H9 (cell line): ENCODE measurements at regions not wholly inside any gene's neighbourhood (a gene's known extent, or its start where the extent isn't known, plus 50 kb on each side); places are given as distances from the start of the nearest gene placed in this dataset.

Source experiments
- DNase-seq: peaks from one replicate; pipeline ENCODE4 v3.0.0-alpha.2; 2017
- H2AFZ ChIP-seq: one replicate; pipeline ENCODE4 v1.6.1; 2013; ENCODE audit warnings: mild to moderate bottlenecking, low read length, control low read depth, moderate library complexity
- H2AK5ac ChIP-seq: 2 replicates; pipeline ENCODE4 v1.6.1; 2013; ENCODE audit warnings: low read length, control low read depth, mixed read lengths; ENCODE audit not compliant: insufficient read length
- H2BK120ac ChIP-seq: one replicate; pipeline ENCODE4 v1.6.1; 2013; ENCODE audit warnings: low read depth, mild to moderate bottlenecking, low read length, control low read depth, inconsistent platforms; ENCODE audit not compliant: poor library complexity, severe bottlenecking
- H2BK12ac ChIP-seq: 2 replicates; pipeline ENCODE4 v1.6.1; 2013; ENCODE audit warnings: low read length, control low read depth, mixed read lengths, low read depth; ENCODE audit not compliant: insufficient read length
- H2BK15ac ChIP-seq: 2 replicates; pipeline ENCODE4 v1.6.1; 2013; ENCODE audit warnings: low read depth, low read length, control low read depth
- H2BK20ac ChIP-seq: one replicate; pipeline ENCODE4 v1.6.1; 2013; ENCODE audit warnings: low read depth, mild to moderate bottlenecking, low read length, control low read depth, inconsistent platforms; ENCODE audit not compliant: poor library complexity, severe bottlenecking
- H2BK5ac ChIP-seq: 2 replicates; pipeline ENCODE4 v1.6.1; 2013; ENCODE audit warnings: low read length, control low read depth, mixed read lengths; ENCODE audit not compliant: insufficient read length
- H3K14ac ChIP-seq: 2 replicates; pipeline ENCODE4 v1.6.1; 2013; ENCODE audit warnings: low read length, control low read depth; ENCODE audit not compliant: insufficient read depth
- H3K18ac ChIP-seq: 2 replicates; pipeline ENCODE4 v1.6.1; 2013; ENCODE audit warnings: low read depth, mild to moderate bottlenecking, mixed read lengths, low read length, control low read depth; ENCODE audit not compliant: insufficient read length
- H3K23ac ChIP-seq: 2 replicates; pipeline ENCODE4 v1.6.1; 2013; ENCODE audit warnings: low read length, control low read depth, mixed read lengths, low read depth; ENCODE audit not compliant: insufficient read length
- H3K23me2 ChIP-seq: 2 replicates; pipeline ENCODE4 v1.6.1; 2013; ENCODE audit warnings: low read depth, mild to moderate bottlenecking, mixed read lengths, low read length, control low read depth; ENCODE audit not compliant: insufficient read length, poor library complexity, severe bottlenecking
- H3K27ac ChIP-seq: 2 replicates; pipeline ENCODE4 v1.5.1; 2013; ENCODE audit warnings: low read length, control low read depth, mixed read lengths, low read depth; ENCODE audit not compliant: insufficient read length
- H3K27me3 ChIP-seq: 2 replicates; pipeline ENCODE4 v1.6.1; 2013; ENCODE audit warnings: low read length, control low read depth, inconsistent platforms; ENCODE audit not compliant: insufficient read depth
- H3K4ac ChIP-seq: 2 replicates; pipeline ENCODE4 v1.6.1; 2013; ENCODE audit warnings: low read depth, mild to moderate bottlenecking, control low read depth, inconsistent platforms, low read length, moderate library complexity
- H3K4me1 ChIP-seq: 2 replicates; pipeline ENCODE4 v1.6.1; 2013; ENCODE audit warnings: low read length, control low read depth, inconsistent platforms; ENCODE audit not compliant: insufficient read depth
- H3K4me2 ChIP-seq: 2 replicates; pipeline ENCODE4 v1.6.1; 2013; ENCODE audit warnings: low read length, control low read depth, mixed read lengths; ENCODE audit not compliant: insufficient read length, insufficient read depth
- H3K56ac ChIP-seq: 2 replicates; pipeline ENCODE4 v1.6.1; 2013; ENCODE audit warnings: low read depth, mild to moderate bottlenecking, mixed read lengths, low read length, control low read depth; ENCODE audit not compliant: insufficient read length
- H3K79me1 ChIP-seq: 2 replicates; pipeline ENCODE4 v1.6.1; 2013; ENCODE audit warnings: low read depth, mild to moderate bottlenecking, moderate library complexity, low read length, control low read depth, inconsistent platforms; ENCODE audit not compliant: insufficient read depth, poor library complexity, severe bottlenecking
- H3K79me2 ChIP-seq: 2 replicates; pipeline ENCODE4 v1.6.1; 2013; ENCODE audit warnings: low read length, control low read depth, inconsistent platforms; ENCODE audit not compliant: insufficient read depth
- H3K9ac ChIP-seq: 2 replicates; pipeline ENCODE4 v1.6.1; 2013; ENCODE audit warnings: low read length, control low read depth, mixed read lengths; ENCODE audit not compliant: insufficient read length; ENCODE audit errors: extremely low read depth
- H3K9me3 ChIP-seq: one replicate; pipeline ENCODE4 v1.6.1; 2013; ENCODE audit warnings: low read depth, low read length, inconsistent platforms; ENCODE audit not compliant: control insufficient read depth
- H3T11ph ChIP-seq: one replicate; pipeline ENCODE4 v1.6.1; 2013; ENCODE audit warnings: mild to moderate bottlenecking, low read length, control low read depth, inconsistent platforms
- H4K20me1 ChIP-seq: one replicate; pipeline ENCODE4 v1.6.1; 2013; ENCODE audit not compliant: control insufficient read depth, insufficient read length, insufficient read depth
- H4K5ac ChIP-seq: 2 replicates; pipeline ENCODE4 v1.6.1; 2013; ENCODE audit warnings: low read depth, mild to moderate bottlenecking, mixed read lengths, low read length, control low read depth; ENCODE audit not compliant: insufficient read length
- H4K8ac ChIP-seq: replicated peaks from 2 replicates; pipeline ENCODE4 v1.6.1; 2013; ENCODE audit warnings: low read length, control low read depth, mixed read lengths, low read depth; ENCODE audit not compliant: insufficient read length
- H4K91ac ChIP-seq: 2 replicates; pipeline ENCODE4 v1.6.1; 2013; ENCODE audit warnings: low read depth, mild to moderate bottlenecking, moderate library complexity, mixed read lengths, low read length, control low read depth; ENCODE audit not compliant: insufficient read length
- H3K27ac Mint-ChIP-seq, 3 experiments: 2 replicates in 2 of 3; 3 replicates in 1 of 3; pipeline ENCODE4 v1.8.0; 2020 to 2021; ENCODE audit warnings: mixed read lengths in 3 of 3, mild to moderate bottlenecking in 1 of 3, moderate library complexity in 1 of 3
- H3K27me3 Mint-ChIP-seq: 2 replicates; pipeline ENCODE4 v1.8.0; 2021; ENCODE audit warnings: low read depth, mild to moderate bottlenecking, moderate library complexity, mixed read lengths
- H3K36me3 Mint-ChIP-seq, 3 experiments: 2 replicates in 2 of 3; 3 replicates in 1 of 3; pipeline ENCODE4 v1.8.0; 2020 to 2021; ENCODE audit warnings: low read depth in 3 of 3, mixed read lengths in 3 of 3; ENCODE audit not compliant: insufficient read depth in 1 of 3
- H3K4me1 Mint-ChIP-seq, 2 experiments: 2 replicates each; pipeline ENCODE4 v1.8.0; 2020; ENCODE audit warnings: mixed read lengths in 2 of 2
- H3K4me3 Mint-ChIP-seq, 2 experiments: 2 replicates in 1 of 2; 3 replicates in 1 of 2; pipeline ENCODE4 v1.8.0; 2020 to 2021; ENCODE audit warnings: mild to moderate bottlenecking in 2 of 2, mixed read lengths in 2 of 2, moderate library complexity in 1 of 2
- H3K9me3 Mint-ChIP-seq, 2 experiments: 2 replicates in 1 of 2; 3 replicates in 1 of 2; pipeline ENCODE4 v1.8.0; 2020; ENCODE audit warnings: mild to moderate bottlenecking in 2 of 2, mixed read lengths in 2 of 2, moderate library complexity in 1 of 2
- WGBS: extraction: QIAGEN DNeasy Blood & Tissue Kit; methylation state at CpG from one replicate; pipeline ENCODE4 v1.1.7; 2013; ENCODE audit warnings: missing lambda C conversion rate, low lambda C conversion rate, mixed read lengths; ENCODE audit not compliant: insufficient read length; ENCODE audit errors: extremely low coverage; 5-methylcytosine and 5-hydroxymethylcytosine counted together
- TF ChIP-seq, protein P1 (sequence below): fragments of 200-600 bp; sonication (generic); conservative IDR thresholded peaks from 3 replicates; pipeline ENCODE4 v1.8.0; 2021; ENCODE audit warnings: antibody characterized with exemption, mild to moderate bottlenecking

DNA sequence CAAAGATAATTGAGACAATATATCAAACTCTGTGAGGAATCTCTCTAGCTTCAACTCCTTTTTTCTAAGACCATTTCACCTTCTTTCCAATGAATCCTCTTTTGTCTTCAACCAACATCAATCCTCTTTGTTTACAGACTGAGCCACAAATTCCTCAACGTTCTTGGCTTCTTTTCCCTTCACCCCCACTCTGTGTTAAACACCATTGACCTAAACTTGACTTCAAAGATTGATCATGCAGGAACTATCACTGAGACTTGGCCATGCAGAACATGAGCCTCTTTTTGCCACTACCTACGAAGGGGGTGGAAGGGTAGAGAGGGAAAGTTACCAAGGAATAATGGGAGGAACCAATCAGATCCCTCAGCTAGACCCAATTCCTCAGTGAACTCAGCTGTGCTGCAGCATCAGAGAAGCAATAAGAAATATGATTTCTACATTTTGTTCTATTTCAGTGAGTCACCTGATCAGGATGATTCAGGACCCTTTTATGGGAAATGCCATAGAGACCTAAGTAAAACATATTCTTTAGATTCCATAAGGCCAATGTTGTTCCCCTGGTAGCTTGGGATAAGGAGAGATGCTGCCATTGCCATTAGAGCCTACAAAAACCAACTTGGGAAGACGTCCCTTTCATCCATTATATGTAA, 187.7 kb upstream of the RGMB start:
- no peak overlapping the region for H2BK12ac ChIP-seq
- H4K20me1 ChIP-seq, result no peaks in the 10 kb centered on the region
- H4K91ac ChIP-seq, result no peak overlapping the region
- no peaks in the 10 kb centered on the region for H3K9me3 ChIP-seq
- H3K9ac ChIP-seq, result no peak overlapping the region
- H3K23me2 ChIP-seq, result no peaks in the 10 kb centered on the region
- H3K4me2 ChIP-seq, result no peak overlapping the region
- no peak overlapping the region for H3K4me3 Mint-ChIP-seq
- H2AK5ac ChIP-seq, result no peak overlapping the region
- H3K9me3 Mint-ChIP-seq, result peaks cover 3 to 4% of the 10 kb centered on the region in 2 experiments; a peak in 3 of 5 replicates
- peak overlapping the region; percentile 75 for H2AFZ ChIP-seq
- no peak overlapping the region for H3K18ac ChIP-seq
- no peaks in the 10 kb centered on the region for H3K4me1 ChIP-seq
- H3T11ph ChIP-seq, result no peak overlapping the region
- H3K27me3 ChIP-seq, result no peaks in the 10 kb centered on the region
- H3K14ac ChIP-seq, result no peak overlapping the region
- no peak overlapping the region for H4K8ac ChIP-seq
- H3K27ac ChIP-seq, result no peak overlapping the region
- no peaks in the 10 kb centered on the region for H3K79me1 ChIP-seq
- H4K5ac ChIP-seq, result no peak overlapping the region
- no CpG with 5 or more reads among the region's 3 CpGs for WGBS
- H2BK20ac ChIP-seq, result no peak overlapping the region
- no peaks in the 10 kb centered on the region; a peak in 1 of 7 replicates for H3K36me3 Mint-ChIP-seq
- no peak overlapping the region for H3K56ac ChIP-seq
- no peak overlapping the region for H3K4ac ChIP-seq
- no peak for DNase-seq
- no peak overlapping the region for H2BK15ac ChIP-seq
- peaks cover 2 to 3% of the 10 kb centered on the region in 2 experiments; a peak in 2 of 4 replicates for H3K4me1 Mint-ChIP-seq
- H3K27ac Mint-ChIP-seq, result no peak overlapping the region
- H2BK5ac ChIP-seq, result no peak overlapping the region
- H3K27me3 Mint-ChIP-seq, result no peaks in the 10 kb centered on the region
- H3K79me2 ChIP-seq, result no peaks in the 10 kb centered on the region
- H3K23ac ChIP-seq, result no peak overlapping the region
- TF ChIP-seq, protein P1, sequence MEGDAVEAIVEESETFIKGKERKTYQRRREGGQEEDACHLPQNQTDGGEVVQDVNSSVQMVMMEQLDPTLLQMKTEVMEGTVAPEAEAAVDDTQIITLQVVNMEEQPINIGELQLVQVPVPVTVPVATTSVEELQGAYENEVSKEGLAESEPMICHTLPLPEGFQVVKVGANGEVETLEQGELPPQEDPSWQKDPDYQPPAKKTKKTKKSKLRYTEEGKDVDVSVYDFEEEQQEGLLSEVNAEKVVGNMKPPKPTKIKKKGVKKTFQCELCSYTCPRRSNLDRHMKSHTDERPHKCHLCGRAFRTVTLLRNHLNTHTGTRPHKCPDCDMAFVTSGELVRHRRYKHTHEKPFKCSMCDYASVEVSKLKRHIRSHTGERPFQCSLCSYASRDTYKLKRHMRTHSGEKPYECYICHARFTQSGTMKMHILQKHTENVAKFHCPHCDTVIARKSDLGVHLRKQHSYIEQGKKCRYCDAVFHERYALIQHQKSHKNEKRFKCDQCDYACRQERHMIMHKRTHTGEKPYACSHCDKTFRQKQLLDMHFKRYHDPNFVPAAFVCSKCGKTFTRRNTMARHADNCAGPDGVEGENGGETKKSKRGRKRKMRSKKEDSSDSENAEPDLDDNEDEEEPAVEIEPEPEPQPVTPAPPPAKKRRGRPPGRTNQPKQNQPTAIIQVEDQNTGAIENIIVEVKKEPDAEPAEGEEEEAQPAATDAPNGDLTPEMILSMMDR, result no peak
- H2BK120ac ChIP-seq, result no peak overlapping the region
